ENCODE measurements at regions not wholly inside any gene's neighbourhood (a gene's known extent, or its start where the extent isn't known, plus 50 kb on each side); places are given as distances from the start of the nearest gene placed in this dataset.

GRCh38 chr12:71071536-71072097 is 86.2 kb downstream of the TSPAN8 start:
- DNase-seq (ENCODE audit: low read depth), result no peak
- no peak overlapping the region for H3K4me3 ChIP-seq (ENCODE audit: low read depth, low read length)
- TF ChIP-seq, protein P1, sequence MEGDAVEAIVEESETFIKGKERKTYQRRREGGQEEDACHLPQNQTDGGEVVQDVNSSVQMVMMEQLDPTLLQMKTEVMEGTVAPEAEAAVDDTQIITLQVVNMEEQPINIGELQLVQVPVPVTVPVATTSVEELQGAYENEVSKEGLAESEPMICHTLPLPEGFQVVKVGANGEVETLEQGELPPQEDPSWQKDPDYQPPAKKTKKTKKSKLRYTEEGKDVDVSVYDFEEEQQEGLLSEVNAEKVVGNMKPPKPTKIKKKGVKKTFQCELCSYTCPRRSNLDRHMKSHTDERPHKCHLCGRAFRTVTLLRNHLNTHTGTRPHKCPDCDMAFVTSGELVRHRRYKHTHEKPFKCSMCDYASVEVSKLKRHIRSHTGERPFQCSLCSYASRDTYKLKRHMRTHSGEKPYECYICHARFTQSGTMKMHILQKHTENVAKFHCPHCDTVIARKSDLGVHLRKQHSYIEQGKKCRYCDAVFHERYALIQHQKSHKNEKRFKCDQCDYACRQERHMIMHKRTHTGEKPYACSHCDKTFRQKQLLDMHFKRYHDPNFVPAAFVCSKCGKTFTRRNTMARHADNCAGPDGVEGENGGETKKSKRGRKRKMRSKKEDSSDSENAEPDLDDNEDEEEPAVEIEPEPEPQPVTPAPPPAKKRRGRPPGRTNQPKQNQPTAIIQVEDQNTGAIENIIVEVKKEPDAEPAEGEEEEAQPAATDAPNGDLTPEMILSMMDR (IDR thresholded peaks at IDR 0.05; ENCODE audit: insufficient read depth, low read depth, low read length), result no peak

GRCh38 chr12:71070416-71071128 is 87.2 kb downstream of the TSPAN8 start:
- DNase-seq (ENCODE audit: low read depth), result no peak
- TF ChIP-seq, protein P1 (IDR thresholded peaks at IDR 0.05; ENCODE audit: insufficient read depth, low read depth, low read length), result no peak
- no peak overlapping the region for H3K4me3 ChIP-seq (ENCODE audit: low read depth, low read length)

DNA sequence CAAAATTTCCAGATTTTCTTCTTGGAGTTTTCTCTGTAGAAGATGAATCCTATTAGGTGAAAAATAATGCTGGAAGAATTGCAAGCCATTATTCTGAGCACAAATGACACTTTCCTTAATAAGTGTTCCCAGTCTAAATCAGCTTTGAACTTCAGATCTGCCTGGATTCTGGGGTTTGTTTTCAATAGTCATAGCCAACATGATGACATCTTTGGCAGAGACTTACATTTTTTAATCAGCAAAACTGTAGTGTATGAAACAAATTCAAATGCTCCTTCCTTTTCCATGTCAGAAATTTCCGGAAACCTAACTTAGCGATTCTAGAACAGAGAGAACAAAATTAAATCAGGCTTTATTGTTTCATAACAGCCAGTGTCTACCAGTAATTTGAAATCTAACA is 88.5 kb downstream of the TSPAN8 start:
- no peak overlapping the region for H3K4me3 ChIP-seq (ENCODE audit: low read depth, low read length)
- DNase-seq (ENCODE audit: low read depth), result no peak
- TF ChIP-seq, protein P1 (IDR thresholded peaks at IDR 0.05; ENCODE audit: insufficient read depth, low read depth, low read length), result no peak

GRCh38 chr12:71063087-71063486 is 94.7 kb downstream of the TSPAN8 start:
- H3K4me3 ChIP-seq (ENCODE audit: low read depth, low read length), result no peak overlapping the region
- TF ChIP-seq, protein P1 (IDR thresholded peaks at IDR 0.05; ENCODE audit: insufficient read depth, low read depth, low read length), result no peak
- DNase-seq (ENCODE audit: low read depth), result no peak

DNA sequence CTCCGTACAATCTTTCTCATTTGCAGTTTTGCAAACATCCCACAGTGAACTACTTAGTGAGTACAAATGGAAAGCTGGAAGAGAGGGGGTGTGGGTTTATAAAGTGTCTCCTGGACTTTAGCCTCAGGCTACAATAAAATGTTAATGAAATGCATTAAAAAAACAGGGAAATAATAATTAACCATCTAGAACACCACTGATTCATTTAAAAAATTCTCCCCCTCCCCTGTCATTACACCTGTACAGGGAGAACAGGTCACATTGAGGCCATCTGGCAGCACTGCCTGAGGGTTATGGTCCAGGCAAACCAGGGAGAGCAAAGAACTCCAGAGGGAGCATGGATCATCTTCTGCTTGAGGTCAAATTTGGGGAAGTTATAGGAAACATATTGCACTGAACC is 96.3 kb downstream of the TSPAN8 start:
- TF ChIP-seq, protein P1 (IDR thresholded peaks at IDR 0.05; ENCODE audit: insufficient read depth, low read depth, low read length), result no peak
- no peak overlapping the region for H3K4me3 ChIP-seq (ENCODE audit: low read depth, low read length)
- DNase-seq (ENCODE audit: low read depth), result no peak

- TF ChIP-seq, protein P1 (IDR thresholded peaks at IDR 0.05; ENCODE audit: insufficient read depth, low read depth, low read length), result no peak
These were observed 97.4 kb downstream of the TSPAN8 start for GRCh38 chr12:71060426-71060825.

More at GRCh38 chr12:71060426-71060825, 97.4 kb downstream of the TSPAN8 start:
- H3K4me3 ChIP-seq (ENCODE audit: low read depth, low read length), result no peak overlapping the region
- DNase-seq (ENCODE audit: low read depth), result no peak
